Type B pancreatic cell (in vitro differentiated cells): ENCODE measurements at regions not wholly inside any gene's neighbourhood (a gene's known extent, or its start where the extent isn't known, plus 50 kb on each side); places are given as distances from the start of the nearest gene placed in this dataset.

Experiments used
- DNase-seq: peaks from one replicate; pipeline ENCODE4 v3.0.0; 2021; ENCODE audit warnings: mixed read lengths; ENCODE audit not compliant: unreplicated experiment; ENCODE audit errors: extremely low spot score
- H3K27ac Mint-ChIP-seq: 2 replicates; pipeline ENCODE4 v1.8.0; 2021; ENCODE audit warnings: mild to moderate bottlenecking, mixed read lengths
- H3K27me3 Mint-ChIP-seq: 2 replicates; pipeline ENCODE4 v1.8.0; 2021; ENCODE audit warnings: mixed read lengths
- H3K36me3 Mint-ChIP-seq: 2 replicates; pipeline ENCODE4 v1.8.0; 2021; ENCODE audit warnings: mixed read lengths
- H3K4me1 Mint-ChIP-seq: one replicate; pipeline ENCODE4 v1.8.0; 2021; ENCODE audit warnings: mixed read lengths; ENCODE audit not compliant: unreplicated experiment
- H3K4me3 Mint-ChIP-seq: 2 replicates; pipeline ENCODE4 v1.8.0; 2021; ENCODE audit warnings: mild to moderate bottlenecking, mixed read lengths
- H3K9me3 Mint-ChIP-seq: 2 replicates; pipeline ENCODE4 v1.8.0; 2021; ENCODE audit warnings: mixed read lengths
- TF ChIP-seq, protein P1 (sequence below): fragments of 200-600 bp; sonication (generic); conservative IDR thresholded peaks from 2 replicates; pipeline ENCODE4 v1.5.0; 2021; ENCODE audit warnings: antibody characterized with exemption, mild to moderate bottlenecking

DNA sequence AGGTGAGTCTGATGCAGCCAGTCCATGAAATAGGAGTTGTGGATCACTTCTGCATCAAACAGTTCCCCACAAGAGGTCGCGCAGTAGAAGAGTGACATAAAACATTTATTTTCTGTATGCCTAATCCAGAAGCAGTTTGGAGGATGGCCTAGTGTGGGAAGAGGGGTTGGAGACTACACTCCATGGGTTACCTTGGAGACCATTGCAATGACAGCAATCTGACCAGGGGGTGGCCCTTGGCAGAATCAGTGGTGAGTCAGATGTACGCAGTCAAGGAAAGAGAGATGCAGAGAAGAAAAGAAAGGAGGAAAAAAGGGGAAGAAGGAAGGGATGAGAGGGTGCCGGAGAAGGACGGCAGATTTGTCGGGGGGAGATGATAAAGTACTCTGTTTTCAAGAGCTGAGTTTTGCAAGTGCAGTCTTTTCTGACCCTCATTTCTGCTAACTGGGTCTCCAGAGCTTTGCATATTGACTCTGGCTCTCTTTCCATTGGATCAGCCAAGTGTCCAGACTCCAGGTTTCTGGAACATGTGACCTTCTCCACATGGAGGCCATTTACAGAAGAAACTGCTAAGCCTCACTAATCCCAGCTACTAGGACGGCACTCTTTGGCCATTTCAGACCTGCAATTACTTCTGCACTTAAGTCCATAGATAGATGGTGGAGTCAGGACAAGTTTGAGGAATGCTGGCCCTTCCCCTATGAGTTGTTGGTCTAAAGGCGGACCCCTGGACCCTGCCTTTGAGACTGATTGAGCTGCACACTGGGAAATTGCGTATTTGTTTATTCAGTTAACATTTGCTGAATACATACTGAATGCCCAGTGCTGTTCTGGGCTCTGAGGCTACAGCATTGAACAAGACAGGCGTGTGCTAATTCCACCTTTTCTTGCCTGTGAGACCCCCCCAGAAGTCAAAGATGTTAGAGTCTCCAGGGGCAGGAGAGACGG, 424.2 kb downstream of the BCL11B start:
- H3K27ac Mint-ChIP-seq: peak overlapping the region; percentile 62

GRCh38 chr14:98853063-98853729, 418.8 kb downstream of the BCL11B start:
- Mint-ChIP-seq H3K9me3 (no peaks in the 10 kb centered on the region), H3K4me1 (peaks cover 13% of the 10 kb centered on the region), H3K4me3 (no peak overlapping the region), H3K36me3 (peaks cover 3% of the 10 kb centered on the region), H3K27ac (no peak overlapping the region), H3K27me3 (peaks cover 14% of the 10 kb centered on the region)
- TF ChIP-seq, protein P1, sequence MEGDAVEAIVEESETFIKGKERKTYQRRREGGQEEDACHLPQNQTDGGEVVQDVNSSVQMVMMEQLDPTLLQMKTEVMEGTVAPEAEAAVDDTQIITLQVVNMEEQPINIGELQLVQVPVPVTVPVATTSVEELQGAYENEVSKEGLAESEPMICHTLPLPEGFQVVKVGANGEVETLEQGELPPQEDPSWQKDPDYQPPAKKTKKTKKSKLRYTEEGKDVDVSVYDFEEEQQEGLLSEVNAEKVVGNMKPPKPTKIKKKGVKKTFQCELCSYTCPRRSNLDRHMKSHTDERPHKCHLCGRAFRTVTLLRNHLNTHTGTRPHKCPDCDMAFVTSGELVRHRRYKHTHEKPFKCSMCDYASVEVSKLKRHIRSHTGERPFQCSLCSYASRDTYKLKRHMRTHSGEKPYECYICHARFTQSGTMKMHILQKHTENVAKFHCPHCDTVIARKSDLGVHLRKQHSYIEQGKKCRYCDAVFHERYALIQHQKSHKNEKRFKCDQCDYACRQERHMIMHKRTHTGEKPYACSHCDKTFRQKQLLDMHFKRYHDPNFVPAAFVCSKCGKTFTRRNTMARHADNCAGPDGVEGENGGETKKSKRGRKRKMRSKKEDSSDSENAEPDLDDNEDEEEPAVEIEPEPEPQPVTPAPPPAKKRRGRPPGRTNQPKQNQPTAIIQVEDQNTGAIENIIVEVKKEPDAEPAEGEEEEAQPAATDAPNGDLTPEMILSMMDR: no peak
- no peak for DNase-seq

More for the DNA sequence above, 424.2 kb downstream of the BCL11B start:
- TF ChIP-seq, protein P1: no peak
- peaks cover 6% of the 10 kb centered on the region for H3K27me3 Mint-ChIP-seq
- no peak overlapping the region for H3K4me3 Mint-ChIP-seq
- peaks cover 9% of the 10 kb centered on the region for H3K4me1 Mint-ChIP-seq
- H3K9me3 Mint-ChIP-seq: peaks cover 4% of the 10 kb centered on the region
- DNase-seq: no peak
- H3K36me3 Mint-ChIP-seq: peaks cover 4% of the 10 kb centered on the region

DNA sequence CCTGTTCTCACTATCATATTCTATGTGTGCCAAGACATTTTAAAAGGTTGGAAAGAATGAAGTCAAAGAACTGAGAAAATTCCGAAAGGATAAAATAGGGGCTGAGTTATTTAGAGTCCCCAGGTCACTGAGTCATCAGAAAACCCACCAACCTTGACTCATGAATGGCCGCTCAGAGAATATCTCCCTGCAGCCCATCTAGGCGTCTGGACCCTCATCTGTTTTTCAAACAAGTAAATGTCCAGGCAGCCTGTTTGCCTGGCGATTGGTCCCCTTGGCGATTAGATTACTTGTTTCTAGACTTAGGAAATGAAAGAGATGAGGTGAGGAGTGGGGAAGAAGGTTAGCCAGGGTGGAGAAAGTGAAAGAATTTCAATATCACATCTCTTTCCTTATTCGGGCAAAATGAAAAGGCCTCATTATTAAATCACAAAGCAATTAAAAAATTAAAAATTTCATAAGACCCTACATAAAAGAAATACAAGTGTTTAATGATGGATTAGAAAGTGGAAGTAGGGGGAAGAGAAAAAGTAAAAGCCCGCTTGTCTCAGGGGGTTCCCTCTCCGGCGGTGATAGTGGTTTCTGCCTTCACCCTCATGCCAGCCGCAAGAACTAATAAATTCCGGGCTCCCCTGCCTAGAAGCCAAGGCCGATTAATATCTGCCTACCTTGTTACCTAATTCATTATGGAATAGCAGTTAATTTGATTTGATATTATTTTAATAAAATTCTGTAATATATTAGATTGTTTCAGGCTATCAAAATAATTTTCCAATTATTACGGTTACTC, 415.9 kb downstream of the BCL11B start:
- Mint-ChIP-seq H3K9me3 (no peaks in the 10 kb centered on the region), H3K27ac (no peak overlapping the region), H3K36me3 (peaks cover 3% of the 10 kb centered on the region), H3K4me3 (no peak overlapping the region), H3K27me3 (peaks cover 15% of the 10 kb centered on the region), H3K4me1 (peaks cover 13% of the 10 kb centered on the region)
- no peak for DNase-seq
- TF ChIP-seq, protein P1: no peak

- H3K36me3 Mint-ChIP-seq: peaks cover 3% of the 10 kb centered on the region
- peaks cover 15% of the 10 kb centered on the region for H3K27me3 Mint-ChIP-seq
- no peak overlapping the region for H3K4me3 Mint-ChIP-seq
- TF ChIP-seq, protein P1: no peak
- peaks cover 11% of the 10 kb centered on the region for H3K4me1 Mint-ChIP-seq
- DNase-seq: no peak
- no peak overlapping the region for H3K27ac Mint-ChIP-seq
- no peaks in the 10 kb centered on the region for H3K9me3 Mint-ChIP-seq
Observed at GRCh38 chr14:98858158-98858557, 413.8 kb downstream of the BCL11B start.

DNA sequence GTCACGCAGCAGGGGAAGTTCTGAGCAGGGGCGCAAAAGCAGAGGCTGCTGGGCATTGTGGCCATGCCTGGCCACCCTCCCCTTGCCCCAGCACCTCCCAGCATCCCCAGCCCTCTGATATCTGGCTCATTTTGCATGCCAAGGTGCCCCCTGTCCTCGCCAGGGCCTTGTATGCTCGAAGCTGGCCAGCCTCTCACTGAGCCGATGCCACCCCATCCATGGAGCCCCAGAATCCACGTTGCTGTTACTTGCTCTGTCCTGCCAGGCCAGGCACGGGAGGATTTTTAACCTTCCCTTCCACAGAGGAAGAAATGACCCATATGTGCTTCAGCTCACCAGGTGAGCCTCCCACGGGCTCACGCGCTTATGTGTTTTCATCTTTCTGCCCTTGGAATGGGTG, 413.4 kb downstream of the BCL11B start:
- H3K36me3 Mint-ChIP-seq: peaks cover 3% of the 10 kb centered on the region
- no peak overlapping the region for H3K27ac Mint-ChIP-seq
- H3K4me1 Mint-ChIP-seq: peaks cover 7% of the 10 kb centered on the region
- DNase-seq: no peak
- no peak overlapping the region for H3K4me3 Mint-ChIP-seq
- H3K27me3 Mint-ChIP-seq: peaks cover 16% of the 10 kb centered on the region
- no peaks in the 10 kb centered on the region for H3K9me3 Mint-ChIP-seq
- TF ChIP-seq, protein P1: no peak
